ENCODE measurements at regions not wholly inside any gene's neighbourhood (a gene's known extent, or its start where the extent isn't known, plus 50 kb on each side); places are given as distances from the start of the nearest gene placed in this dataset.
A peak's percentile ranks its signal among the peaks of the same experiment; 100 is the strongest.
"Not testable (repeated sequence)": the region's sequence is repeated elsewhere in the genome, so short reads cannot be mapped to it uniquely, and the experiment has no call there.

DNA sequence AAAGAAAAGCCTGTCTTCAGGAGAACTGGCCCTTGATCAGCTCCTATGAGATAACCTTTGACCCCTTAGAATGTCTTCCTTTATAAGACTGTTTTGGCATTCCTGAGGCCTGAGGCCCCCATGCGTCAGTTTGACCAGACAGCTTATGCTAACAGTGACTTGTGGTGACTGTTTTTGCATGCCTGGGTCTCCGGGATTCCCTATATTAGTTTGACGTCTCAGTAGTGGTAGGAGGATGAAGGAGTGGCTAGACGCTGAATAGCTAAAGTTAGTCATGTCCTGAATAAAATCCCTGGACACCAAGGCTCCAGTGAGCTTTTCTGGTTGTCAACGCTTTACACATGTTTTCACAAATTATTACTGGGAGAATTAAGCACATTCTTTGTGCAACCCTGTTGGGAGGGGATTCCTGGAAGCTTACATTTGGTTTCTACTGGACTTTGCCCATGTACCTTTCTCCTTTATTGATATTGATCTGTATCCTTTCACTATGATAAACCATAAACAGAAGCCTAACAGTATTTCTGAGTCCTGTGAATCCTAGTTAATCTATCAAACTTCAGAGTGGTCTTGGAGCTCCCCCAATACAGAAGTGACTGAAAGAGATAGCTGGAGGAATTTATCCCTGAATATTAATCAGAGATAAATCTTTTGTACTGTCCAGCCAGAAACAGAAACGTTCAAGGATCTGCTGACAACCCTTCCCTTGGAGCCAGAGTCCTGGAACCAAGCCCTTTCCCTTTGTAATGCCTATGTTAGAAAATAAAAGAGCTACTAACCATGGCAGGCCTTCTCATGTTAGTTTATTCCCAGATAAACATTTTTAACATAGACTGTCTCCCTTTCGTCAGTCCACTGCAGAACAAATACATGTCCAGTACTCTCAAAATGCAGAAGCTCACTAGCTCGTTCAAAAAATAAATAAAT lies 479.2 kb downstream of the RPS29 start:
- no peak for DNase-seq

DNA sequence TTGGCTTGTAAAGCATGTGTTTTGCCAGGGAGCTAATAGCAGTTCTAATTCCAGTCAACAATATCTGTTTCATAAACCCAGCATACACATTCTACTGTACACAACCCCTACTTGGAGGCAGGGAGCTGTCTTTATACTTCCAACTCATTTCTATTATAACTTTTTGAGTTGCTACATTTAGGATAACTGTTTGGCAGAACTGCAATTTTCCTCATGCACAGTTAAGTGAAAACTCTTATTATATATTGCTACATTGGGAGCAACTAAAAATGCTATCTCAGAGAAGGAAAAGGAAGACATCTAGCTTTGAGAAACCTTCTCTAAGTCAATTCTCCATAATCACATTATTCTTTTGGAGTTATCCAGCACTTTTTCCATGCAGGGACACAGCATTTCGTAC lies 480.2 kb downstream of the RPS29 start:
- DNase-seq: no peak

DNA sequence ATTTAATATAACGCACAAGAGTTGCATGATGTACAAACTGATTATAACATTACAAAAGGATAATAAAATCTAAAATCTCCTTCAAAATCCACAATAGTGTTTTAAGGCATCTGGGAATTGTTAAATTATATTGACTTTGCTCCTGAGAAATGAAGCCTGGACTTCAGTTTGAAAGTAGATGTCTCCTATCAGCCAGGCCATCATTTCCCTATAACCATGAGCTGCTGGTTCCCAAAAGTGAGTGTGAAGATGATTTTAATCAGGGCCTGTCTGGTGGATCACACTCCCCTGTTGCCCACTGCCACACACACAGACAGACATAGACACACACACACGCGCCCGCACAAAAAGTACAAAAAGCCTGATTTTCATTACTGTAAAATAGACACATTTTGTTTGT lies 480.7 kb downstream of the RPS29 start:
- no peak for DNase-seq

DNA sequence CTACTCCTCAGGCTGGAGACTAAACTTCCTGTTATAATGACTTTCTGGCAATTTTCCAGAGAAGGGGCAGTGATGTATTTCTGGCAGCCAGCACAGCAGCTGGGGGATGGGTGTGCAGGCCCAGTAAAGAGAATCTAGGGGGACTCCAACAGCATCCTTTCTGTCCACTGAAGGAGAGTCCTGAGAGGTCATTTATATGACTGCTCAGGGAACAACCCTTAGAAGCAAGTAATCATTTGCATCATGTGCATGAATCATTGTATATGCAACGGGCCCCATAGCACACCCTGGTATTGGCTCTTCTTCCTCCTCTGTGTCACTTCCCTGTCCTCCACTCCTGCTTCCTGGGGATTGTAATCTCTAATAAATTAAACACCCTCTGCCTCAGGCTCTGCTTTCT lies 493.8 kb downstream of the RPS29 start:
- DNase-seq: no peak

DNA sequence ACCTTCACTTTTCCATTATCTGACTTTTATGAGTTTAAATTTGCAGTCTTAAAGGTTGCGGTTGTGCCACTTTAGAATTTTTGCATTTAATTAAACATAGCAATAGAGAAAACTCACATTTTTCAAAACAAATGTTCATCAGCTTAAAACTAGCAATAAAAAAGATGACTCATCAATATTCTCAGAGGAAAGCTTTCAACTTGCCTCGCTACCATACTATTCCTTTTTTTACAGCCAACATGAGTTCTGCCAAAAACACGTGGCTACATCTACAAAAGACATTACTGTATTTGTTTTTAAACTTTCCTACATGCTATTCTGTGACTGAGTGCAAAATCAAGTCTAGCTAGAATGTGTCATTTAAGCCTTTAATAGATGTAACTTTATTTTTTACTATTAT lies 497.1 kb downstream of the RPS29 start:
- DNase-seq: no peak

DNA sequence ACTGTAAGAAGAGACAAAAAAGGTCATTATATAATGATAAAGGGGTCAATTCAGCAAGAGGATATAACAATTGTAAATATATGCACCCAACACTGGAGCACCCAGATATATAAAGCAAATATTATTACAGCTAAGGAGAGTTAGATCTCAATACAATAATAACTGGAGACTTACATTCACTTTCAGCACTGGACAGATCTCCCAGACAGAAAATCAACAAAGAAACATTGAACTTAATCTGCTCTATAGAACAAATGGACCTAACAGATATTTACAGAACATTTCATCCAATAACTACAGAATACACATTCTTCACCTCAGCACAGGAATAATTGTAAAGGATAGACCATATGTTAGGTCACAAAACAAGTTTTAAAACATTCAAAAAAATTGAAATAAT lies 512.9 kb downstream of the RPS29 start:
- not testable (repeated sequence) for DNase-seq

DNA sequence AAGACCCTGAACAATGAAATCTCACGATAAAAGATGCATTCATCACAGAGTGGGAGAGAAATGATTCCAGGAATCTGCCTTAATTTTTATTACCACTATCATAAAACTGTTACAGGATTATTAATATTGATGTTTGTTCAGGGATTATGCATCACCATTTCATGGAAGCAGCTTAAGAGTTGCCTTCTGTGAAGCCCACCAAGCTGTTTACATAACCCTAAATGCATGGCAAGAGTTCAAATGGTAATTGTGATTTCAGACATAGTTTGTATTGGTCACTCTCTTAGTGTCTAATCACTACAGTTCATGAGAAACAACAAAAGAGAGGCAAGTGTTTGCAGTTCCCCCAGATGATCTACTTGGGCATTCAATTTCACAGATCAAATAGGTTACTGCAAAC lies 527.7 kb downstream of the RPS29 start:
- DNase-seq: no peak

DNA sequence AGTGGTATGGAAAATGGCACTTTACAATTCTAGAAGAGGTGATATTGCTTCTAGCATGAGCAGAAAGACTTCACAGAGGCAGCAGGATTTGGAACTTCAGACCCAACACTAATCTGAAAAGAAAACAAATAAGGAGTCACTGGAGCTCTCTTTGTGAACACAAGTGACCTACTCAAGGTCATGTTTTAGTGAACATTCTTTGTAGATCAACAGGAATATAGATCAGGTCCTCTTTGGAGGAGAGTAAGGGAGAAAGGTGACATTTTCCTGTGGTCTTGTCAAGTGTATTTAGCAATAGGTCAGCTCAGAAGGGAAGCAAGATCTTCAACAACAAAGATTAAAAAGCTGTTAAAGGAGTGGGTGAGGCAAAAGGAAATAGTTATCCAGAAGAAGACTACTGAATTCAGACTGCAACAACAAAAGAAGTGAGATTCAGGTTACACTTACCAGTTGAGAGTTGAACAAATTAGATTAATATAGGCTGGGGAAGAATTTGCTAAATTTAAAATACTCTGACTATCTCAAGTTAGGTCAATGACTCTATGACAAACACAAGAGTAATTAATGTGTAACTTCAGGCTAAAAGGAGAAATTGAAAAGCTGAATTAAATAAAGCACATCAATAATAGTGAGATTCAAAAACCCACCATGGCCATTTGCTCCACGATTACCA lies 528.2 kb downstream of the RPS29 start:
- no peak for DNase-seq

DNA sequence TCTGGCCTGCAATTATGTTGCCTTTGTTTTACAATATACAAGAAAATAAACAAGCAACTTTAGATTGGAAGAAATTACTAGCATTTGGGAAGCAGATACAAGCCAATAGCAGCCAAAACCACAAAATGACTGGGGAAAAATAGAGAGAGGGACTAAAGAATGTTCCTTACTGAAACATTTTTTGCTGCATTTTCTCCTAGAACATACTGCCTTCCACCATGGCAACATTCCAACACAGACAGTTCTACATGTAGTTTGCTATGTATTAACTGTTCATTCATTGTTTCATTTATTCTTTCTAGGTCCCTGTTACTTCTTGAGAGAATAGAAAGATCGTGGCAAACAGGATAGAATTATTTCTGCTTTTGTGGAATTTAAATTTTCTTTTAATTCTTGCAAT lies 530.2 kb downstream of the RPS29 start:
- peak; percentile 29 for DNase-seq

DNA sequence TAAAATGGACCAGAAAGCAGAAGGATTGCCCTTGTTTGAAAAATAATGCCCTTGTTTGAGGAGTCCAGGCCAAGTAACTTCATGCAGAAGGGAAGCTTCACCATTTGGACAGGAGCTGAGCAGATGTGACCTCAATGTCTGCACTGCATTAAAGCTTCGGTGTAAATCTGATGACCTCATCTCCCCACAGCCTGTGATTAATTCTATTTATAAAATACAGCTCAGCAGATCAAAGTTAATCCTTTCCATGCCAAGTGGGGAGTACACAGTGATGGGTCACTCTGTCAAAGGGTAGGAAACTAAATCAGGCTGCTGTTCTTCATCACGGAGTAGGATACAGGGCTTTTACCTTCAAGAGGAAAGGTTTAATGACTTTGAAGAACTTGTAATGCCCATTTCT lies 533.7 kb downstream of the RPS29 start:
- DNase-seq: peak; percentile 61

DNA sequence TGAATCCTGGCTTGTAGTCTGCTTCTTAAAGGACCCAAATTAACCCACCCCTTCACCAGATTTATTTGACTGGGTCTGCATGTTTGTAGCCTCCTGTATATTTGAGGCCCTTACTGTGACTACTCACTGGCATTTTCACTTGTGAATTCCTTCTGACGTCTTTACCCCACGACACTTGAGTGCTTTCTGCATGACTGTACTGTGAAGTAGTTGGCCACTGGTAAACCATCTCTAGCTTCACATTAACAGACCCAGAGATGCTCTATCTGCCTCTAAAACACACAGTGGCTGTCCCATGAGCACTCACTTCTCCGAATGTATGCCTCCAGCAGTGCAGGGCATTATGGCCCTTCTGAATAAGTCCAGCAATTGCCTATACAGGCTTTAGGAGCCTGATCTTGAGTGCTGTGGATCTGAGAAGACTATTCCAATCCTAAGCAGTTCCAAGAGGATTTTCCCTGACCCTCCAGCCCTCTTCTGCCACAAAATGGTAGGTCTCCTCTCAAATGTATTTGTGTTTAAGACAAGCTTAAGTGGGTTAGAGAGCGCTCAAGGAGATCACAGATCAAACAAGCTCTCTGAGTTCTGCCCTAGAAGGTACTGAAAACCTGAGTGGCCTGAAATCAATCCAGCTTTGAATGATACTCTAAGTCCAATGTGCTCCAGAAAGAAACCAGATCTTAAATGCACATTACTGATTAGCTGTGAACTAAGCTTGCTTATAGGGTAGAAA lies 534.7 kb downstream of the RPS29 start:
- no peak for DNase-seq

DNA sequence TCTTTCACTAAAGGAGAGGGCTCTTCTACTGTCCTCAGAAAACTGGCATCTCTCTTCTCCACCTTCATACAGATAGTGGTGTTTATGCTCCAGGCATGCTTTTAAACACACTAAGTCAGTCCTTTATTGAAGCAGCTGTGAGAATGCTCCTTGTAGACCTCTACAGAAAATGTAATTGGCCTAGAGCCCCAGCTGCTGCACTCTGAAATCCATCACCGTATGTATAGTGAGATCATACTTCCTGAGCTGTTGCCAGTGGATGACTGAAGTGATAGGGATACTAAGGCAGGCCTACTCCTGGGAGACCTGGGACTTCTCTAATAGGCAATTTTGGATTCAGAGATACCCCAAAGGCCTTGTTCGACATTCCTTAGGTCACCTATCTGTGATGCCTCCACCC lies 535.4 kb downstream of the RPS29 start:
- DNase-seq: peak; percentile 4

DNA sequence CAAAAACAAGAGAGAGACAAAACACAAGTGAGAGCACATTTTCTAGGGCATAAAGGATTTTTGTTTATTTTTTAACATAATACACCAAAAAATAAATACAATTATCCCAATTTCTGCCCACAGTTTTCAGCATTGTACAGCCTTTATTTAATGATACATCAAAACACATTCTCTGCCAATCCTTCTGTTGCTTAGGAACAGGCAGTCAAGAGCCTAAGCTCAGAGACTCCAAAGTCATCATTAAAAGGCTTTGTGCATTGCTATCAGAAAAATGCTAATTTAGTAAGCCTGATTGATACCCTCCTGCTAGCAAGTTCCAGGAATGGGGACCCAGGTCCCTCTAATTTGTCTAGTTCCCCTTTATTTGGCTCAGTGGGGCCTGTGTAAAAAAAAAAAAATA lies 536.5 kb downstream of the RPS29 start:
- DNase-seq: no peak

DNA sequence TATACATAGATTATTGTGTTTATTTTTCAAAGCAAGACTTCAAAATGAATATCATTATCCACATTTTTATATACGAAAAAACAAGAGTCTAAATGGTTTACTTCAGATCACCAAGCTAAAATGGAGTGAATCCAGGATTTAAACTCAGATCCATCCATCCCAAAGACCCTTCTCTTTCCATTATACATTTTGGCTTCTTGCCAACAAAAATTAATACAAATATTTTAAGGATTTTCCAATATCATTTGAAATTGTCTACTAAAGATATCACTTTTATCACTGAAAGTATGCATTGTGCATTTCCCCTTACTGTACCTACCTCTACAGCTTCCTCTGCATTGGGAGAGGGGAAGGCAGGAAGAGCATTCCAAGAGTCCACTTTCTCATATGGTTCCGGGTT lies 541.2 kb downstream of the RPS29 start:
- DNase-seq: no peak

DNA sequence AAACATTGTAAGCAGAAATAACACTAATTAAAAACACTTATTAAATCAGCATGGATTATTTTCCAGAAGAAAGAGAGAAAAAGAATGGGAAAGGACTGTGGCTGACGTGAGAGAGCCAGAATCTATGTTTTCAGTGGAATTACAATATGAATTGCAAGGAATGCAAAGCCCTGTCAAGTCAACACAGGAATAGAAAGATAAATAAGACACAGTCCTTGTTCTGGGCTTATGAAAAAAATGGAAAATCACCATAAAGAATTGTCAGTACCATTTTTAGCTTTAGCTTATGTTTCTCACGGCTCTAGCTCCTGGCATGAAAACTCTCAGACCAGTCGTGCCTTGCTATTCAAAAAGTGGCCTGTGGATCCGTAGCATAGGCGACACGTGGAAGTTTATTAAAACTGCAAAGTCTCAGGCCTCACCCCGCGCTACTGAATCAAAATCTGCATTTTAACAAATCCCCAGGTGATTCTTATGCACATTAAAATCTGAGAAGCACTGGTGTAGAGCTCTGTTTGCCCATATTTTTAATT lies 549.1 kb downstream of the RPS29 start:
- peak; percentile 5 for DNase-seq

DNA sequence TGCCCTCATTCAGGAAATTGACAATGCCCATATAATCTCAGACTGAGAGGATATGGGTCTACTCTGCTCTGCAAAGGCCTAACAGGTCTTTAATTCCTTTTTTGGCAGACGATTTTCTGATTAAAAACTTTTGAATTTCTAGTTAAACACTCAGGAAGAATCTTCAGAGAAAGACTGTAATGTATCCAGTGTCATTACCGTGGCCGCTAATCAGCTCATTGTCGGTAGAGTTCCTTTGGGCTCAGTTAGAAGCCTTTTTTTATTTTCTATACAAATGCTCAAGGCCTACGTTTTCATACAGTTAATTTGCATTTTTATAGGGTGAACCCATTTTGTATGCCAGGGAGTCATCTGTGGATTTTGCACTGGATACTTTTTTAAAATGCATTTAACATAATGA lies 549.9 kb downstream of the RPS29 start:
- DNase-seq: no peak

DNA sequence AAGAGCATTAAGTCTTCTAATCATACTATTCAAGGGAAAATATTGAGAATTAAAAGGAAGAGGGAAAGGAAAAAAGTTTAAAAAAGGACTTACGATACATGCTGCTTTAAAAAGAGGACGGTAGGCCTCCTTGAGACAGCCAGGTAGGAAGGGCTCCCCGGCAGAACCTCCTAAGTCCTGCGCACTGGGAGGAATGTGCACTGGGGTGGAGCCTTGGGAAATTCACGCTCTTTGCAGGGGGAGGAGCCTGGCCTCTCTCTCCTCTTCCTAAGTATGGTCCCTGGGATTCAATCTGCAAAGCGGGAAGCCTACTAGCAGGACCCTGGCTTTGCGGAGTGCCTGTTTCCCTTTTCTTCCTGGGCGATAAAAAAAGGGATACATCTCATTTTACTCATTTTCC lies 553.0 kb downstream of the RPS29 start:
- DNase-seq: no peak

DNA sequence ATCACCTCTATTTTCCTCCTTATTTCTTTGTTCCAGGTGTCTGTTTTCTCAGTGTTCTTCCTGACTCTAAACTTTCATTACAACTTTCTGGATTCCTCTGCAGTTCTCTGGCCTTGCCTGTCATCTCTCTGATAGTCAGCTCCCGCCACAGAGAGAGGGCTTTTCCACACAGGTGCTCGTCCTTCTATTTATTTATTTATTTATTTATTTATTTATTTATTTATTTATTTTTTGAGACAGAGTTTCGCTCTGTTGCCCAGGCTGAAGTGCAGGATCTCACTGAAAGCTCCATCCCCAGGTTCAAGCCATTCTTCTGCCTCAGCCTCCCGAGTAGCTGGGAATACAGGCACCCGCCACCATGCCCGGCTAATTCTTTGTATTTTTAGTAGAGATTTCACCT lies 554.5 kb downstream of the RPS29 start:
- DNase-seq: not testable (repeated sequence)

DNA sequence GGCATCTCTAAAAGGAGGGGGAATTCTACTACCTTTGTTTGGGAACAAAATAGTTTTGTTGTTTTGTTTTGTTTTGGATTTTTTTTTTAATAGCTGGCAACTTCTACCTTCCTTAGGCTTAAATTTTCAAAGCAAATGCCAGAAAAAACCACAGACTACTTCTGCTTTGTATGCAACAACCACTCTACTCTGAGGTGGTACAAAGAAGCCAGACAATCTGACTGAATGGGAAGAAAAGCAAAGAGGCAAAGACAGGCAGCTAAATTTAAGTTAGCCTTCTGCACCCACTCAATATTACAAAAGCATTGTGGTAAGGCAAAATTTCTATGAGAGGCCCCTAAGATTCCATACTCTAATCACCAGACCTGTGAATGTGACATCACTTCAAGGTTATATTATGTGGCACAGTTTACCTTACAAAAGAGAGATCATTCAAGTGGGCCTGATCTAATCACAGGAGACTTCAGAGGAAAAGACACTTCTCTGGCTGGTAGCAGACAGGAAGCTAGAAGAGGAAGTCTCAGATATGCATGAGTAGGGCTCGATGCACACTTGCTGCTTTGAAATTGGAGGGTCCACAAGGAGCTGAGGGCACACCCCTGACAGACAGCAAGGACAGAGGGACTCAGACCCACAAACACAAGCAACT lies 566.6 kb downstream of the RPS29 start:
- no peak for DNase-seq

DNA sequence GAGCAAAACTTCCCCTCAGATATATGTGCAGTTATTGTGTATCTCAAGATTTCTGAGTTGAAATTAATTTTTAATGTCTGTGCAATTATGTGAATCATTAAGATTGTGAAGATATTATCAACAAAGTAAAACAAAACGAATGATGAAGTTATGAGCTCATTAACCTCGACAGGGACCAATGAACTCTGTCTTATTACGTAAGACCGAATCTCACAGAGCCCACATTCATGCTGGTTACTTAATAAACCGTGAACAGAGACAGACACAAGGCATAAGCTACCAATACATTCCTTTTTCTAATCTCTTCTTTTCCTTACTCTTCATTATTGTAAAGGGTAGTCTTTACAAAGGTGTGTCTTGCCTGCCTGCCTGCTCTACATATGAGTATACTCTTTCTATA lies 568.7 kb downstream of the RPS29 start:
- no peak for DNase-seq

DNA sequence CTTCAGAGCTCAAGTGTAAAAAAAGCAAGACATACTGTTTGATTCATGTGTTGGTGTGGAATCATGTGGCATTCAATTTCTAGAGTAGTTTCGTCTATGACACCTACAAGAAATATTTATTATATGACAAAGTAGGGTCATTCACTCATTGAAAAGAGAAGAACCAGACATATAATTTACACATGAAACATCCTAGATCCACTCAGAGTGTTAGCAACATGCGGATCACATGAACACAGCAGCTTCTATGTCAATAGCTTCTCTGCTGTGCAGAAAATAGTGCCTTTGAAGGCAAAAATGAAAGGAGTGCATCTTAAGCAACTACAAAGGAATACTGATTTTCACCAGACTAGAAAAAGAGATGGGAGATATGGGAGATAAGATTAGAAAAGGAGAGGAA lies 569.8 kb downstream of the RPS29 start:
- no peak for DNase-seq

DNA sequence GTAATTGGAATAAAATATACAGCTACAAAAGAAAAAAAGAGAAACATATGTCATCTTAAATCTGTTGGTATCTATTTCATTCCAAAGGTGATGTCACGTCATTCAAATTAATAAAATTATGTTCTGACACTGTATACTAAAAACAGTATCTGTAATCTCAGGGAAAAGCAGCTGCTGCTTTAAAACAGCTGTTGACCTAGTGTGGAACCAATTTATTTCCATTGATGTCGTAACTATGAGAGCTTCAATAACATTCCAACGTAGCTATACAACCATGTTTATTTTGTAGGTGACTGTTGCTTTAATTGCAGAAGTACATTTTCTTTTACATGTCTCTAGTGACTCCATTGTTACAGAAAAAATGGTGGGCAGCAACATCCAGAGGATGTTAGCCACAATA lies 571.7 kb downstream of the RPS29 start:
- DNase-seq: no peak

Measured in skin of body (tissue), 1 donor.